ENCODE measurements at regions not wholly inside any gene's neighbourhood (a gene's known extent, or its start where the extent isn't known, plus 50 kb on each side); places are given as distances from the start of the nearest gene placed in this dataset.

DNA sequence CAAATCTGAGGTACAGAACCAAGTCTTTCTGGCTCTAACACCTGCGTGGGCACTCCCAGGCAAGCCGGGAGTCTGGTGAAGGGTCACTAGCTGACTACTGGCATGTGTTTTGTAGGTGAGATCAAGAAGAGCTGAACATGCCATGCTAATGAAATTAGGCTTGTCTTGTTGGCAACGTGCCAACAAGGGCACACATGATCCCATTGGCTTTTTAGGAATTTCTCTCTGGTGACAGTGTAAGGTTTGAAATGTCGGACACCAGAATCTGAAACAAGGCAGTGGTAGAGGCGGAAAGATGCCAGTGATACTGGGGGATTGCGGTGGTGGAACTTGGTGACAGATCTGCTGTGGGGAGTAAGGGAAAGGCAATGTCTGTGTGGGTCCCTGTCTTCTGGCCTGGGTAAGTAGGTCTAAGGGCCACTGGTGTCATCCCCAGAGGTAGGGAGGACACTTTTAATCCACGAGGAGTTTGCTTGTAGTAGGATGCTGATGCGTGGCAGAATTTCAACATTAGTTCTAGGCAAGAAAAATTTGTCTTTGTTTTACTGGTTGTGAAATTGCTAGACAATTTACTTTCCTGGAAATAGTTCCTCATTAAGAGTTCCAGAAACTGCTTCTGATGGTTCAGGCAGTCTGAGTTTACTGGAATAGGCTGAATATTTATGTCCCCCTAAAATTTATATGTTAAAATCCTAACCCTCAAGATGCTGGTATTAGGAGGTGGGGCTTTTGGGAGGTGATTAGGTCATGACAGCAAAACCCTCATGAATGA, 52.6 kb upstream of the ACMSD start:
- TF ChIP-seq ZFX (IDR thresholded peaks at IDR 0.05; ENCODE audit: borderline replicate concordance), result no peak
- TF ChIP-seq, protein P1, sequence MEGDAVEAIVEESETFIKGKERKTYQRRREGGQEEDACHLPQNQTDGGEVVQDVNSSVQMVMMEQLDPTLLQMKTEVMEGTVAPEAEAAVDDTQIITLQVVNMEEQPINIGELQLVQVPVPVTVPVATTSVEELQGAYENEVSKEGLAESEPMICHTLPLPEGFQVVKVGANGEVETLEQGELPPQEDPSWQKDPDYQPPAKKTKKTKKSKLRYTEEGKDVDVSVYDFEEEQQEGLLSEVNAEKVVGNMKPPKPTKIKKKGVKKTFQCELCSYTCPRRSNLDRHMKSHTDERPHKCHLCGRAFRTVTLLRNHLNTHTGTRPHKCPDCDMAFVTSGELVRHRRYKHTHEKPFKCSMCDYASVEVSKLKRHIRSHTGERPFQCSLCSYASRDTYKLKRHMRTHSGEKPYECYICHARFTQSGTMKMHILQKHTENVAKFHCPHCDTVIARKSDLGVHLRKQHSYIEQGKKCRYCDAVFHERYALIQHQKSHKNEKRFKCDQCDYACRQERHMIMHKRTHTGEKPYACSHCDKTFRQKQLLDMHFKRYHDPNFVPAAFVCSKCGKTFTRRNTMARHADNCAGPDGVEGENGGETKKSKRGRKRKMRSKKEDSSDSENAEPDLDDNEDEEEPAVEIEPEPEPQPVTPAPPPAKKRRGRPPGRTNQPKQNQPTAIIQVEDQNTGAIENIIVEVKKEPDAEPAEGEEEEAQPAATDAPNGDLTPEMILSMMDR (IDR thresholded peaks at IDR 0.05), result no peak
- H3K27ac ChIP-seq, result no peak overlapping the region

DNA sequence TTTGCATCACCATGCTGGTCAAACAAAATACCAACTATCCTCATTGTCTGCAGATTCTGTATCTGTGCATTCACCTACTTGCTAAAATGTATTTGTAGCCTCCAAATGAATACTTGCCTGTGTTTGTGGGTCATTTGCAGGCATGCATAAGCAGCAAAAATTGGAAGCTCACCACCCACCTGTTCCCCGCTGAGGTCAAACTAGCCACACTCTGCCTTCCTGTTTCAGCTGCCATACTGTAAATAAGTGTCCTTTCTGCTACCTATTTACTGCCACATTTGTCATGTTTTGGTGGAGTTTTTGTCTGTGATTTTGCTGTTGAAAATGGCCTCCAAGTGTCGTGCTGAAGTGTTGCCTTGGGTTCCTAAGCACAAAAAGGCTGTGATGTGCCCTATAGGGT, 50.0 kb upstream of the ACMSD start:
- TF ChIP-seq ZFX (IDR thresholded peaks at IDR 0.05; ENCODE audit: borderline replicate concordance), result no peak
- TF ChIP-seq, protein P1 (IDR thresholded peaks at IDR 0.05), result no peak
- no peak overlapping the region for H3K27ac ChIP-seq

Data from 22Rv1 (cell line).